Loucy (cell line): ENCODE measurements at regions not wholly inside any gene's neighbourhood (a gene's known extent, or its start where the extent isn't known, plus 50 kb on each side); places are given as distances from the start of the nearest gene placed in this dataset.

Experiments
- H2AFZ ChIP-seq: fragments of 200-600 bp; sonication (generic); 2 replicates; pipeline ENCODE4 v1.6.0; 2016; ENCODE audit warnings: antibody characterized with exemption, mild to moderate bottlenecking, low read length, moderate library complexity
- H3F3A ChIP-seq: fragments of 200-600 bp; 2 replicates; pipeline ENCODE4 v1.6.0; 2016; ENCODE audit warnings: antibody characterized with exemption, low read depth, mild to moderate bottlenecking
- H3K27me3 ChIP-seq: fragments of 200-600 bp; sonication (generic); 2 replicates; pipeline ENCODE4 v1.6.1; 2014; ENCODE audit warnings: low read length, mild to moderate bottlenecking; ENCODE audit not compliant: insufficient read depth, poor library complexity, severe bottlenecking
- H3K36me3 ChIP-seq: fragments of 200-600 bp; sonication (generic); 2 replicates; pipeline ENCODE4 v1.6.1; 2016; ENCODE audit warnings: low read length; ENCODE audit not compliant: insufficient read depth
- H3K4me1 ChIP-seq: fragments of 200-600 bp; sonication (generic); 2 replicates; pipeline ENCODE4 v1.5.1; 2014; ENCODE audit warnings: low read length, mild to moderate bottlenecking; ENCODE audit not compliant: insufficient read depth, poor library complexity, severe bottlenecking
- H3K4me2 ChIP-seq: fragments of 200-600 bp; sonication (generic); 2 replicates; pipeline ENCODE4 v1.6.0; 2014; ENCODE audit warnings: antibody characterized with exemption, low read length, low read depth, mild to moderate bottlenecking; ENCODE audit not compliant: poor library complexity, severe bottlenecking
- H3K4me3 ChIP-seq: fragments of 200-600 bp; sonication (generic); 2 replicates; pipeline ENCODE4 v1.5.1; 2014; ENCODE audit warnings: low read length, mild to moderate bottlenecking, mixed read lengths; ENCODE audit not compliant: poor library complexity, severe bottlenecking
- H3K79me2 ChIP-seq: fragments of 200-600 bp; sonication (generic); 2 replicates; pipeline ENCODE4 v1.6.1; 2014; ENCODE audit warnings: low read length; ENCODE audit not compliant: insufficient read depth
- H3K9ac ChIP-seq: fragments of 200-600 bp; sonication (generic); 2 replicates; pipeline ENCODE4 v1.6.0; 2014; ENCODE audit warnings: mild to moderate bottlenecking, low read depth, low read length, moderate library complexity; ENCODE audit not compliant: poor library complexity, severe bottlenecking
- H3K9me2 ChIP-seq: fragments of 200-600 bp; sonication (generic); replicated peaks from 2 replicates; pipeline ENCODE4 v1.6.1; 2016; ENCODE audit warnings: low read depth, low read length, mixed read lengths
- H3K9me3 ChIP-seq: fragments of 200-600 bp; sonication (generic); 2 replicates; pipeline ENCODE4 v1.6.1; 2014; ENCODE audit warnings: mild to moderate bottlenecking, antibody characterized with exemption, low read length, low read depth; ENCODE audit not compliant: insufficient read depth
- H4K20me1 ChIP-seq: fragments of 200-600 bp; sonication (generic); 2 replicates; pipeline ENCODE4 v1.6.0; 2014; ENCODE audit warnings: antibody characterized with exemption, low read length, mild to moderate bottlenecking; ENCODE audit not compliant: insufficient read depth, poor library complexity, severe bottlenecking
- CTCF ChIP-seq: fragments of 200-600 bp; sonication (generic); conservative IDR thresholded peaks from 2 replicates; pipeline ENCODE4 v1.5.1; 2014; ENCODE audit warnings: mild to moderate bottlenecking, antibody characterized with exemption, low read length
- EZH2phosphoT487 ChIP-seq: fragments of 200-600 bp; IDR thresholded peaks from 2 replicates; pipeline ENCODE4 v1.6.1; 2018; ENCODE audit warnings: antibody characterized with exemption, mild to moderate bottlenecking, moderate library complexity, borderline replicate concordance

DNA sequence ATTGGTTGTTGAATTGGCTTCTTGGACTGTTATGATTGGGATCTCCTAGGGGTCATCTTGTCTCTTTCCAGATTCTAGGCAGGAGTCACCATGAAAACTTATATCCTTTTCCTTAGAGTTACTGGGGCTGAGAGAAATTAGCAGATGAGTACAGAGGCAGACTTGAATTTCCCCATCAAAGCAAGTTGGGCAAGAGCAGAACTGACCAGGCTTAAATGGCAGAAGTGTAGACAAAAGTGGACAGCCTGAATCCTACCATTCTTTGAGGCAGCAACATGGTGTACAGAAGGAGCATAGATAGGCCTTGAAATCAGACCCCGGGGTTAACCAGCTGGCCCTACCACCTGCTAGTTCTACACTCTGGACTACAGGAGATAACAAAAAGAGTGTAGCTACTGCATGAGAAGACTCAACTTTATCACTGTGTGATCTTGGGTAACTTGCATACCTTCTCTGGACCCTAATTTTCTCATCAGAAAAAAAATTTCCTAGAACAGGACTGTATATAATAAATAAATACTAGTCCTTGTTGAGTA, 427.4 kb upstream of the CADM1 start:
- no peak for TF ChIP-seq CTCF
- TF ChIP-seq EZH2phosphoT487 = no peak
- Histone ChIP-seq H3K4me2 (no peak overlapping the region), H3K4me3 (no peak overlapping the region), H4K20me1 (no peaks in the 10 kb centered on the region), H3F3A (no peaks in the 10 kb centered on the region), H3K9ac (no peak overlapping the region), H3K79me2 (no peaks in the 10 kb centered on the region), H3K27me3 (no peaks in the 10 kb centered on the region), H2AFZ (no peak overlapping the region), H3K9me2 (no peaks in the 10 kb centered on the region), H3K36me3 (no peaks in the 10 kb centered on the region), H3K9me3 (no peaks in the 10 kb centered on the region; the same call in 1 of the 2 replicates), H3K4me1 (no peaks in the 10 kb centered on the region)

- H2AFZ ChIP-seq = no peak overlapping the region
- no peaks in the 10 kb centered on the region for H3F3A ChIP-seq
- H3K9ac ChIP-seq = no peak overlapping the region
- no peaks in the 10 kb centered on the region for H3K4me1 ChIP-seq
- no peaks in the 10 kb centered on the region for H3K36me3 ChIP-seq
- H3K79me2 ChIP-seq = no peaks in the 10 kb centered on the region
- H3K4me2 ChIP-seq = no peak overlapping the region
- H3K9me2 ChIP-seq = no peaks in the 10 kb centered on the region
- no peaks in the 10 kb centered on the region for H4K20me1 ChIP-seq
- H3K27me3 ChIP-seq = no peaks in the 10 kb centered on the region
- TF ChIP-seq CTCF (no peak), EZH2phosphoT487 (no peak)
- H3K4me3 ChIP-seq = no peak overlapping the region
- H3K9me3 ChIP-seq = no peaks in the 10 kb centered on the region; the same call in 1 of the 2 replicates
These were observed 426.8 kb upstream of the CADM1 start for GRCh38 chr11:115930886-115931547.

DNA sequence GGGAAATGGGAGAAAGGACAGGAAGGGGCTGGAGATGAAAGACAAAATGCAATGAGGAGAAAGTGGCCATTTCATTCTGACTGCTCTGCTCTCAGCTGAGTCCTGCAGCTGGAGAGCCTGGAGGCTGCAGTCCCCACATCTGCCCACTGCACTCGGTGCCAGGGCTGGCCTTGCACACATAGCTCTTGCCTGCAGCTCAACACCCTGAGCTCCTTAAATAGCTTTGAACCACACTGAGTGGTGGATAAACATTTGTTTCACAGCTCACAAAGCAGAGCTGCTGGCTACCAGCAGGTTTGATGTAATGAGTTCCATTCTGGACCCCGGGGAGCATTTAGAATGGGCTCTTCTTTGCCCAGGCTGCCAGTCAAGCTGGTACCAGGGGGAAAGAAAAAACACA, 426.1 kb upstream of the CADM1 start:
- H3K4me1 ChIP-seq = no peaks in the 10 kb centered on the region
- no peaks in the 10 kb centered on the region for H3K27me3 ChIP-seq
- no peaks in the 10 kb centered on the region; the same call in 1 of the 2 replicates for H3K9me3 ChIP-seq
- no peaks in the 10 kb centered on the region for H3F3A ChIP-seq
- no peak overlapping the region for H2AFZ ChIP-seq
- H3K9ac ChIP-seq = no peak overlapping the region
- H3K36me3 ChIP-seq = no peaks in the 10 kb centered on the region
- H3K79me2 ChIP-seq = no peaks in the 10 kb centered on the region
- H3K4me2 ChIP-seq = no peak overlapping the region
- H4K20me1 ChIP-seq = no peaks in the 10 kb centered on the region
- TF ChIP-seq EZH2phosphoT487 (no peak), CTCF (no peak)
- no peaks in the 10 kb centered on the region for H3K9me2 ChIP-seq
- H3K4me3 ChIP-seq = no peak overlapping the region
